ENCODE measurements at regions not wholly inside any gene's neighbourhood (a gene's known extent, or its start where the extent isn't known, plus 50 kb on each side); places are given as distances from the start of the nearest gene placed in this dataset.

- 0 to 100% (median 80%) methylated on average over 1 to 11 of the region's 11 CpGs for WGBS, 10 experiments
- Histone ChIP-seq H3K4me1 (replicated peaks in 1 of 2) (no peaks in the 10 kb centered on the region), H3K27ac (no peak overlapping the region), H3K4me3 (no peak overlapping the region)
- ATAC-seq (replicated peaks in 6 of 8): peak in 3 of 8 experiments; percentile 36 to 49 (median 38)
- in situ Hi-C loops (cut with MboI; ENCODE audit: low pct_unique_long_range_greater_than_20kb in 2 of 9, low sequenced_read_pairs in 9 of 9, unreplicated experiment in 9 of 9): no loop called here
Observed at GRCh38 chr1:9179463-9180110, 50.7 kb upstream of the GPR157 start.

GRCh38 chr1:9180111-9180819 is 51.4 kb upstream of the GPR157 start:
- WGBS, 10 experiments: 0 to 91% (median 82%) methylated on average over 2 to 7 of the region's 8 CpGs; no CpG with 5 or more reads in 2 of the 10 experiments
- Histone ChIP-seq H3K4me3 (no peak overlapping the region), H3K4me1 (replicated peaks in 1 of 2) (no peaks in the 10 kb centered on the region), H3K27ac (no peak overlapping the region)
- in situ Hi-C loops (cut with MboI; ENCODE audit: low pct_unique_long_range_greater_than_20kb in 2 of 9, low sequenced_read_pairs in 9 of 9, unreplicated experiment in 9 of 9): no loop called here
- ATAC-seq (replicated peaks in 6 of 8): peak in 3 of 8 experiments; percentile 5 to 8 (median 7)

GRCh38 chr1:9181176-9181906 is 52.4 kb upstream of the GPR157 start:
- in situ Hi-C loops (cut with MboI; ENCODE audit: low pct_unique_long_range_greater_than_20kb in 2 of 9, low sequenced_read_pairs in 9 of 9, unreplicated experiment in 9 of 9): no loop called here

GRCh38 chr1:9181990-9182783 is 52.4 kb upstream of the H6PD start:
- H3K4me3 ChIP-seq: peak overlapping the region; percentile 29 to 57 (median 43)
- peak; percentile 19 to 74 (median 66) for ATAC-seq (replicated peaks in 6 of 8)
- in situ Hi-C loops (cut with MboI; ENCODE audit: low pct_unique_long_range_greater_than_20kb in 2 of 9, low sequenced_read_pairs in 9 of 9, unreplicated experiment in 9 of 9): no loop called here
- no peaks in the 10 kb centered on the region for H3K4me1 ChIP-seq (replicated peaks in 1 of 2)
- 0 to 30% (median 11%) methylated on average over 4 to 19 of the region's 83 CpGs; no CpG with 5 or more reads in 6 of the 10 experiments for WGBS, 10 experiments
- H3K27ac ChIP-seq: peak overlapping the region in 1 of 2 donors; percentile 37

More at GRCh38 chr1:9181176-9181906, 52.4 kb upstream of the GPR157 start:
- peak overlapping the region in 1 of 2 donors; percentile 37 for H3K27ac ChIP-seq
- 0 to 47% (median 9%) methylated on average over 1 to 18 of the region's 19 CpGs for WGBS, 10 experiments
- no peaks in the 10 kb centered on the region for H3K4me1 ChIP-seq (replicated peaks in 1 of 2)
- peak overlapping the region in 4 of 5 donors; percentile 39 to 57 (median 46) for H3K4me3 ChIP-seq
- peak in 7 of 8 experiments; percentile 4 to 65 (median 52) for ATAC-seq (replicated peaks in 6 of 8)

GRCh38 chr1:9182784-9183257 is 51.8 kb upstream of the H6PD start:
- ATAC-seq (replicated peaks in 6 of 8): peak; percentile 0 to 42 (median 23)
- in situ Hi-C loops (cut with MboI; ENCODE audit: low pct_unique_long_range_greater_than_20kb in 2 of 9, low sequenced_read_pairs in 9 of 9, unreplicated experiment in 9 of 9): no loop called here
- H3K27ac ChIP-seq: peak overlapping the region in 1 of 2 donors; percentile 37
- H3K4me3 ChIP-seq: peak overlapping the region; percentile 29 to 57 (median 43)
- 0 to 3% methylated on average over 5 to 7 of the region's 47 CpGs; no CpG with 5 or more reads in 8 of the 10 experiments for WGBS, 10 experiments
- no peaks in the 10 kb centered on the region for H3K4me1 ChIP-seq (replicated peaks in 1 of 2)

DNA sequence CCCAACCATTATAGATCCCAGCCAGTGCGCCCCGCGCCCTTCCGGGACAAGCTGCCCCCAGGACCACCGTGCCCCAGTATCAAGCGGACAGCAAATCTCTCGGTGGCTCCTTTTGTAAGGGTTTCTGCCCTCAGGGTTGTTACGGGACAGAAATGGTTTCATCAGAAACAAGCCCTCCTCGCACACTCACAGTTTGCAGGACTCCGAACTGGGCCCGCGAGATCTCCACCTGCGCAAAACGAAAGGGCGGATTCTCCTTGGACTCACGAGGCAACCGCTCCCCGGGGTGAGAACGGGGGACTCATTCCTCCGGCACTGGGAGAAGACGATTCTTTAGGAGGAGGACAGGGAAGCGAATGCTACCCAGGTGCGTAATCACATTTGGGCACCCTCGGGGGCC is 51.1 kb upstream of the H6PD start:
- 8 to 47% (median 36%) methylated on average over 1 to 16 of the region's 24 CpGs; no CpG with 5 or more reads in 3 of the 10 experiments for WGBS, 10 experiments
- in situ Hi-C loops (cut with MboI; ENCODE audit: low pct_unique_long_range_greater_than_20kb in 2 of 9, low sequenced_read_pairs in 9 of 9, unreplicated experiment in 9 of 9): no loop called here
- Histone ChIP-seq H3K4me1 (replicated peaks in 1 of 2) (no peaks in the 10 kb centered on the region), H3K4me3 (peak overlapping the region in 4 of 5 donors; percentile 39 to 57 (median 46)), H3K27ac (no peak overlapping the region)
- no peak for ATAC-seq (replicated peaks in 6 of 8)

- Histone ChIP-seq H3K4me3 (peak overlapping the region in 4 of 5 donors; percentile 39 to 57 (median 46)), H3K4me1 (replicated peaks in 1 of 2) (no peaks in the 10 kb centered on the region), H3K27ac (no peak overlapping the region)
- WGBS, 10 experiments: 40 to 100% (median 69%) methylated on average over 1 to 3 of the region's 4 CpGs; no CpG with 5 or more reads in 6 of the 10 experiments
- no peak for ATAC-seq (replicated peaks in 6 of 8)
- in situ Hi-C loops (cut with MboI; ENCODE audit: low pct_unique_long_range_greater_than_20kb in 2 of 9, low sequenced_read_pairs in 9 of 9, unreplicated experiment in 9 of 9): no loop called here
Observed at GRCh38 chr1:9183898-9184297, 50.7 kb upstream of the H6PD start.

DNA sequence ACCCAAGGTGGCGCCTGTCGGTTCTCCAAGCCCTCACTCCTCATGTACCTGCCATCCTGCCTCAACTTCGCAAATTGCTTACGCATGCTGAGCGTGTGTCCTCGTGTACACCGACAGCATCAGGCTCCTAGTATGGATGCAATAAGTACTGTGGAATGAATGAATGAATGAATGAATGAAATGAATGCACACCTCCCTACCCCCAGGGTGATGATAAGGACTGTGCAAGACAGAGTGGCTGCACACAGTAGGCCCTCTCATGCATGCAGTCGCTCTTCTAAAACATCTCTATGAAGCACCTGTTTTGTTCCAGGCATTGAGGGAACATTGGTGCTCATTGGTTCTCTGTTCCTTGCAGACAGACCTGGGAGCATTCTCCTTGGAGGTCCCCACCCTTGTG is 49.8 kb upstream of the H6PD start:
- 98 to 100% (median 100%) methylated on average over 1 to 7 of the region's 8 CpGs; no CpG with 5 or more reads in 6 of the 10 experiments for WGBS, 10 experiments
- H3K27ac ChIP-seq: no peak overlapping the region
- ATAC-seq (replicated peaks in 6 of 8): no peak
- H3K4me3 ChIP-seq: no peak overlapping the region
- in situ Hi-C loops (cut with MboI; ENCODE audit: low pct_unique_long_range_greater_than_20kb in 2 of 9, low sequenced_read_pairs in 9 of 9, unreplicated experiment in 9 of 9): no loop called here
- no peaks in the 10 kb centered on the region for H3K4me1 ChIP-seq (replicated peaks in 1 of 2)

Measured in motor neuron (in vitro differentiated cells).